ENCODE measurements at regions not wholly inside any gene's neighbourhood (a gene's known extent, or its start where the extent isn't known, plus 50 kb on each side); places are given as distances from the start of the nearest gene placed in this dataset.

GRCh38 chrX:69317721-69318120 lies 152.5 kb upstream of the PJA1 start:
- H4K91ac ChIP-seq (ENCODE audit: insufficient read length, low read depth, low read length) = no peak overlapping the region
- no peaks in the 10 kb centered on the region for H3K9me3 ChIP-seq (ENCODE audit: control insufficient read depth, low read depth, low read length)
- peaks cover 16% of the 10 kb centered on the region; the same call in 1 of the 2 replicates for H3K4me1 ChIP-seq (ENCODE audit: insufficient read depth, low read length)
- no peak overlapping the region for H3K4ac ChIP-seq (ENCODE audit: low read depth, low read length)
- H3K4me2 ChIP-seq (ENCODE audit: insufficient read depth, insufficient read length, low read length) = no peak overlapping the region
- Mint-ChIP-seq H3K4me3 (no peak overlapping the region), H3K36me3 (ENCODE audit: insufficient read depth in 1 of 3, low read depth in 3 of 3) (no peaks in the 10 kb centered on the region; a peak in 3 of 7 replicates), H3K27me3 (ENCODE audit: low read depth) (peaks cover 8% of the 10 kb centered on the region), H3K27ac (no peak overlapping the region; a peak in 1 of 7 replicates), H3K9me3 (peaks cover 65 to 78% of the 10 kb centered on the region in 2 experiments), H3K4me1 (peaks cover 32 to 66% of the 10 kb centered on the region in 2 experiments)
- no peak overlapping the region for H3K23ac ChIP-seq (ENCODE audit: insufficient read length, low read depth, low read length)
- H2BK120ac ChIP-seq (ENCODE audit: low read depth, low read length, poor library complexity, severe bottlenecking) = no peak overlapping the region
- no peak overlapping the region for H2AK5ac ChIP-seq (ENCODE audit: insufficient read length, low read length)
- H3K79me2 ChIP-seq (ENCODE audit: insufficient read depth, low read length) = no peaks in the 10 kb centered on the region
- H4K20me1 ChIP-seq (ENCODE audit: control insufficient read depth, insufficient read depth, insufficient read length) = no peaks in the 10 kb centered on the region
- no peaks in the 10 kb centered on the region for H3K23me2 ChIP-seq (ENCODE audit: insufficient read length, low read depth, low read length, poor library complexity, severe bottlenecking)
- no peak overlapping the region for H2BK20ac ChIP-seq (ENCODE audit: low read depth, low read length, poor library complexity, severe bottlenecking)
- peaks cover 3% of the 10 kb centered on the region; the same call in 1 of the 2 replicates for H3K27me3 ChIP-seq (ENCODE audit: insufficient read depth, low read length)
- no peak overlapping the region for H4K8ac ChIP-seq (replicated peaks; ENCODE audit: insufficient read length, low read depth, low read length)
- H3T11ph ChIP-seq (ENCODE audit: low read length) = no peak overlapping the region
- no CpG with 5 or more reads among the region's 2 CpGs for WGBS (ENCODE audit: extremely low coverage, insufficient read length, low lambda C conversion rate)
- no peak overlapping the region for H3K18ac ChIP-seq (ENCODE audit: insufficient read length, low read depth, low read length)
- H4K5ac ChIP-seq (ENCODE audit: insufficient read length, low read depth, low read length) = no peak overlapping the region
- H2BK5ac ChIP-seq (ENCODE audit: insufficient read length, low read length) = no peak overlapping the region
- H2AFZ ChIP-seq (ENCODE audit: low read length) = no peak overlapping the region
- no peaks in the 10 kb centered on the region for H3K79me1 ChIP-seq (ENCODE audit: insufficient read depth, low read depth, low read length, poor library complexity, severe bottlenecking)
- no peak overlapping the region for H2BK15ac ChIP-seq (ENCODE audit: low read depth, low read length)
- TF ChIP-seq CTCF (conservative IDR thresholded peaks at IDR 0.05) = no peak
- no peak overlapping the region for H3K9ac ChIP-seq (ENCODE audit: extremely low read depth, insufficient read length, low read length)
- no peak for DNase-seq
- no peak overlapping the region for H3K56ac ChIP-seq (ENCODE audit: insufficient read length, low read depth, low read length)
- no peak overlapping the region for H3K27ac ChIP-seq (ENCODE audit: insufficient read length, low read depth, low read length)
- H3K14ac ChIP-seq (ENCODE audit: insufficient read depth, low read length) = no peak overlapping the region
- H2BK12ac ChIP-seq (ENCODE audit: insufficient read length, low read depth, low read length) = no peak overlapping the region
